H1 (cell line): ENCODE measurements at regions not wholly inside any gene's neighbourhood (a gene's known extent, or its start where the extent isn't known, plus 50 kb on each side); places are given as distances from the start of the nearest gene placed in this dataset.

ENCODE experiments used
- BCL11A ChIP-seq, 2 experiments: IDR thresholded peaks; one replicate each; pipeline ENCODE4 v1.6.1; 2011; ENCODE audit warnings: low read depth in 2 of 2, low read length in 2 of 2, mild to moderate bottlenecking in 2 of 2
- CHD2 ChIP-seq: IDR thresholded peaks from 2 replicates; pipeline ENCODE4 v1.6.1; 2012; ENCODE audit warnings: low read length, improper control_type of control experiment
- HDAC6 ChIP-seq: IDR thresholded peaks from one replicate; pipeline ENCODE4 v1.7.1; 2012; ENCODE audit warnings: low read depth, mild to moderate bottlenecking, inconsistent platforms, low read length, moderate library complexity
- JUND ChIP-seq: IDR thresholded peaks from 2 replicates; pipeline ENCODE4 v1.6.1; 2011; ENCODE audit warnings: mild to moderate bottlenecking, improper control_type of control experiment, low read length
- KDM5A ChIP-seq: fragments of 200-600 bp; IDR thresholded peaks from 2 replicates; pipeline ENCODE4 v1.7.1; 2012; ENCODE audit warnings: mild to moderate bottlenecking, low read length, inconsistent platforms, mixed read lengths
- POU5F1 ChIP-seq: IDR thresholded peaks from 2 replicates; pipeline ENCODE4 v1.6.1; 2011; ENCODE audit warnings: low read depth, mild to moderate bottlenecking, low read length, moderate library complexity
- SAP30 ChIP-seq: fragments of 300-600 bp; sonication (generic); IDR thresholded peaks from 2 replicates; pipeline ENCODE4 v1.7.1; 2012; ENCODE audit warnings: low read length, moderate library complexity, mild to moderate bottlenecking, inconsistent platforms; ENCODE audit not compliant: insufficient read depth, insufficient replicate concordance
- SIX5 ChIP-seq: IDR thresholded peaks from 2 replicates; pipeline ENCODE4 v1.6.1; 2011; ENCODE audit warnings: mild to moderate bottlenecking, low read depth, low read length
- SP2 ChIP-seq: IDR thresholded peaks from 2 replicates; pipeline ENCODE4 v1.6.1; 2012; ENCODE audit warnings: mild to moderate bottlenecking, low read length, inconsistent platforms
- SRF ChIP-seq: IDR thresholded peaks from 2 replicates; pipeline ENCODE4 v1.6.1; 2011; ENCODE audit warnings: mild to moderate bottlenecking, low read depth, low read length, moderate library complexity
- TAF1 ChIP-seq: IDR thresholded peaks from 2 replicates; pipeline ENCODE4 v1.6.1; 2011; ENCODE audit warnings: mild to moderate bottlenecking, low read depth, low read length
- TEAD4 ChIP-seq: IDR thresholded peaks from 2 replicates; pipeline ENCODE4 v1.6.1; 2012; ENCODE audit warnings: low read depth, low read length, inconsistent platforms, mixed read lengths
- ZNF274 ChIP-seq: IDR thresholded peaks from 2 replicates; pipeline ENCODE4 v1.7.0; 2012; ENCODE audit warnings: low read length, borderline replicate concordance; ENCODE audit errors: extremely low read depth
- TF ChIP-seq, protein P1 (sequence below): fragments of 300-600 bp; sonication (generic); IDR thresholded peaks from 2 replicates; pipeline ENCODE4 v1.7.1; 2012; ENCODE audit warnings: low read length, moderate library complexity, mild to moderate bottlenecking, inconsistent platforms; ENCODE audit not compliant: insufficient replicate concordance

DNA sequence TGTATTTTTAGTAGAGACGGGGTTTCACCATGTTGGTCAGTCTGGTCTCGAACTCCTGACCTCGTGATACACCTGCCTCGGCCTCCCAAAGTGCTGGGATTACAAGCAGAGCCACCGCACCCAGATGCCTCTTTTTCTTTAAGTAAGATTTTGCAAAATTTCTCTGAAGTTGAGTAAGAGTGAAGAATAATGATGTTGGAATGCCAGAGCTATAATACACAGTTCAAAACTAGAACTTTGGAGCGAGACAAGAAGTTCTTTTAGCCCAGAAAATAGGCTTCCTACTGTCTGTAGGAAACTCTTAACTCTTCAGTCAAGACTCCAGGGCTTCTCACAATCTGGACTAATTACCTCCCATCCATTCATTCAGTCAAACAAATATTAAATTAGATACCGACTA is 51.4 kb downstream of the MARCHF4 start (continued):
- TF ChIP-seq, protein P1, sequence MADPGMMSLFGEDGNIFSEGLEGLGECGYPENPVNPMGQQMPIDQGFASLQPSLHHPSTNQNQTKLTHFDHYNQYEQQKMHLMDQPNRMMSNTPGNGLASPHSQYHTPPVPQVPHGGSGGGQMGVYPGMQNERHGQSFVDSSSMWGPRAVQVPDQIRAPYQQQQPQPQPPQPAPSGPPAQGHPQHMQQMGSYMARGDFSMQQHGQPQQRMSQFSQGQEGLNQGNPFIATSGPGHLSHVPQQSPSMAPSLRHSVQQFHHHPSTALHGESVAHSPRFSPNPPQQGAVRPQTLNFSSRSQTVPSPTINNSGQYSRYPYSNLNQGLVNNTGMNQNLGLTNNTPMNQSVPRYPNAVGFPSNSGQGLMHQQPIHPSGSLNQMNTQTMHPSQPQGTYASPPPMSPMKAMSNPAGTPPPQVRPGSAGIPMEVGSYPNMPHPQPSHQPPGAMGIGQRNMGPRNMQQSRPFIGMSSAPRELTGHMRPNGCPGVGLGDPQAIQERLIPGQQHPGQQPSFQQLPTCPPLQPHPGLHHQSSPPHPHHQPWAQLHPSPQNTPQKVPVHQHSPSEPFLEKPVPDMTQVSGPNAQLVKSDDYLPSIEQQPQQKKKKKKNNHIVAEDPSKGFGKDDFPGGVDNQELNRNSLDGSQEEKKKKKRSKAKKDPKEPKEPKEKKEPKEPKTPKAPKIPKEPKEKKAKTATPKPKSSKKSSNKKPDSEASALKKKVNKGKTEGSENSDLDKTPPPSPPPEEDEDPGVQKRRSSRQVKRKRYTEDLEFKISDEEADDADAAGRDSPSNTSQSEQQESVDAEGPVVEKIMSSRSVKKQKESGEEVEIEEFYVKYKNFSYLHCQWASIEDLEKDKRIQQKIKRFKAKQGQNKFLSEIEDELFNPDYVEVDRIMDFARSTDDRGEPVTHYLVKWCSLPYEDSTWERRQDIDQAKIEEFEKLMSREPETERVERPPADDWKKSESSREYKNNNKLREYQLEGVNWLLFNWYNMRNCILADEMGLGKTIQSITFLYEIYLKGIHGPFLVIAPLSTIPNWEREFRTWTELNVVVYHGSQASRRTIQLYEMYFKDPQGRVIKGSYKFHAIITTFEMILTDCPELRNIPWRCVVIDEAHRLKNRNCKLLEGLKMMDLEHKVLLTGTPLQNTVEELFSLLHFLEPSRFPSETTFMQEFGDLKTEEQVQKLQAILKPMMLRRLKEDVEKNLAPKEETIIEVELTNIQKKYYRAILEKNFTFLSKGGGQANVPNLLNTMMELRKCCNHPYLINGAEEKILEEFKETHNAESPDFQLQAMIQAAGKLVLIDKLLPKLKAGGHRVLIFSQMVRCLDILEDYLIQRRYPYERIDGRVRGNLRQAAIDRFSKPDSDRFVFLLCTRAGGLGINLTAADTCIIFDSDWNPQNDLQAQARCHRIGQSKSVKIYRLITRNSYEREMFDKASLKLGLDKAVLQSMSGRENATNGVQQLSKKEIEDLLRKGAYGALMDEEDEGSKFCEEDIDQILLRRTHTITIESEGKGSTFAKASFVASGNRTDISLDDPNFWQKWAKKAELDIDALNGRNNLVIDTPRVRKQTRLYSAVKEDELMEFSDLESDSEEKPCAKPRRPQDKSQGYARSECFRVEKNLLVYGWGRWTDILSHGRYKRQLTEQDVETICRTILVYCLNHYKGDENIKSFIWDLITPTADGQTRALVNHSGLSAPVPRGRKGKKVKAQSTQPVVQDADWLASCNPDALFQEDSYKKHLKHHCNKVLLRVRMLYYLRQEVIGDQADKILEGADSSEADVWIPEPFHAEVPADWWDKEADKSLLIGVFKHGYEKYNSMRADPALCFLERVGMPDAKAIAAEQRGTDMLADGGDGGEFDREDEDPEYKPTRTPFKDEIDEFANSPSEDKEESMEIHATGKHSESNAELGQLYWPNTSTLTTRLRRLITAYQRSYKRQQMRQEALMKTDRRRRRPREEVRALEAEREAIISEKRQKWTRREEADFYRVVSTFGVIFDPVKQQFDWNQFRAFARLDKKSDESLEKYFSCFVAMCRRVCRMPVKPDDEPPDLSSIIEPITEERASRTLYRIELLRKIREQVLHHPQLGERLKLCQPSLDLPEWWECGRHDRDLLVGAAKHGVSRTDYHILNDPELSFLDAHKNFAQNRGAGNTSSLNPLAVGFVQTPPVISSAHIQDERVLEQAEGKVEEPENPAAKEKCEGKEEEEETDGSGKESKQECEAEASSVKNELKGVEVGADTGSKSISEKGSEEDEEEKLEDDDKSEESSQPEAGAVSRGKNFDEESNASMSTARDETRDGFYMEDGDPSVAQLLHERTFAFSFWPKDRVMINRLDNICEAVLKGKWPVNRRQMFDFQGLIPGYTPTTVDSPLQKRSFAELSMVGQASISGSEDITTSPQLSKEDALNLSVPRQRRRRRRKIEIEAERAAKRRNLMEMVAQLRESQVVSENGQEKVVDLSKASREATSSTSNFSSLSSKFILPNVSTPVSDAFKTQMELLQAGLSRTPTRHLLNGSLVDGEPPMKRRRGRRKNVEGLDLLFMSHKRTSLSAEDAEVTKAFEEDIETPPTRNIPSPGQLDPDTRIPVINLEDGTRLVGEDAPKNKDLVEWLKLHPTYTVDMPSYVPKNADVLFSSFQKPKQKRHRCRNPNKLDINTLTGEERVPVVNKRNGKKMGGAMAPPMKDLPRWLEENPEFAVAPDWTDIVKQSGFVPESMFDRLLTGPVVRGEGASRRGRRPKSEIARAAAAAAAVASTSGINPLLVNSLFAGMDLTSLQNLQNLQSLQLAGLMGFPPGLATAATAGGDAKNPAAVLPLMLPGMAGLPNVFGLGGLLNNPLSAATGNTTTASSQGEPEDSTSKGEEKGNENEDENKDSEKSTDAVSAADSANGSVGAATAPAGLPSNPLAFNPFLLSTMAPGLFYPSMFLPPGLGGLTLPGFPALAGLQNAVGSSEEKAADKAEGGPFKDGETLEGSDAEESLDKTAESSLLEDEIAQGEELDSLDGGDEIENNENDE = no peak
- TF ChIP-seq SP2 = no peak
- TF ChIP-seq HDAC6 = no peak
- no peak for TF ChIP-seq KDM5A
- no peak for TF ChIP-seq TEAD4
- no peak for TF ChIP-seq ZNF274
- TF ChIP-seq BCL11A (IDR thresholded peaks at IDR 0.05; ENCODE audit: low read depth in 2 of 2, low read length in 2 of 2) = no peak
- TF ChIP-seq POU5F1 = no peak
- no peak for TF ChIP-seq SRF
- TF ChIP-seq TAF1 = no peak
- no peak for TF ChIP-seq JUND
- TF ChIP-seq CHD2 = no peak
- TF ChIP-seq SIX5 = no peak
- no peak for TF ChIP-seq SAP30
